ENCODE measurements at regions not wholly inside any gene's neighbourhood (a gene's known extent, or its start where the extent isn't known, plus 50 kb on each side); places are given as distances from the start of the nearest gene placed in this dataset.
"Not testable (repeated sequence)": the region's sequence is repeated elsewhere in the genome, so short reads cannot be mapped to it uniquely, and the experiment has no call there.

GRCh38 chr4:92012899-92013867 is 290.6 kb upstream of the GRID2 start:
- H3K27ac Mint-ChIP-seq: no peak overlapping the region
- H3K4me1 Mint-ChIP-seq (ENCODE audit: low read depth): no peaks in the 10 kb centered on the region
- H3K9me3 Mint-ChIP-seq: peaks cover 8% of the 10 kb centered on the region
- CTCF ChIA-PET: no interaction called here
- DNase-seq: no peak
- POLR2A ChIA-PET: no interaction called here
- TF ChIP-seq CTCF (IDR thresholded peaks at IDR 0.05): no peak
- no peaks in the 10 kb centered on the region for H3K36me3 Mint-ChIP-seq (ENCODE audit: low read depth)
- ATAC-seq: no peak
- H3K27me3 Mint-ChIP-seq: no peaks in the 10 kb centered on the region
- H3K4me3 Mint-ChIP-seq: no peak overlapping the region
- intact Hi-C loops (cut with micrococcal nuclease): no loop called here

GRCh38 chr4:92014067-92014466 is 289.7 kb upstream of the GRID2 start:
- H3K4me3 Mint-ChIP-seq: no peak overlapping the region
- ChIA-PET CTCF (no interaction called here), POLR2A (no interaction called here)
- H3K4me1 Mint-ChIP-seq (ENCODE audit: low read depth): no peaks in the 10 kb centered on the region
- DNase-seq (no peak), ATAC-seq (no peak)
- no peak overlapping the region for H3K27ac Mint-ChIP-seq
- H3K9me3 Mint-ChIP-seq: peaks cover 8% of the 10 kb centered on the region
- intact Hi-C loops (cut with micrococcal nuclease): no loop called here
- no peak for TF ChIP-seq CTCF (IDR thresholded peaks at IDR 0.05)
- no peaks in the 10 kb centered on the region for H3K27me3 Mint-ChIP-seq
- H3K36me3 Mint-ChIP-seq (ENCODE audit: low read depth): no peaks in the 10 kb centered on the region

- ATAC-seq (no peak), DNase-seq (no peak)
- H3K27ac Mint-ChIP-seq: no peak overlapping the region
- CTCF ChIA-PET: no interaction called here
- no peaks in the 10 kb centered on the region for H3K27me3 Mint-ChIP-seq
- H3K9me3 Mint-ChIP-seq: no peaks in the 10 kb centered on the region
- H3K4me3 Mint-ChIP-seq: no peak overlapping the region
- intact Hi-C loops (cut with micrococcal nuclease): no loop called here
- no peaks in the 10 kb centered on the region for H3K36me3 Mint-ChIP-seq (ENCODE audit: low read depth)
- no peaks in the 10 kb centered on the region for H3K4me1 Mint-ChIP-seq (ENCODE audit: low read depth)
- TF ChIP-seq CTCF (IDR thresholded peaks at IDR 0.05): no peak
- POLR2A ChIA-PET: no interaction called here
Measured at GRCh38 chr4:92021203-92021602, 282.6 kb upstream of the GRID2 start.

- POLR2A ChIA-PET: no interaction called here
- Mint-ChIP-seq H3K27ac (no peak overlapping the region), H3K27me3 (no peaks in the 10 kb centered on the region), H3K36me3 (ENCODE audit: low read depth) (no peaks in the 10 kb centered on the region), H3K4me1 (ENCODE audit: low read depth) (no peaks in the 10 kb centered on the region), H3K9me3 (no peaks in the 10 kb centered on the region), H3K4me3 (no peak overlapping the region)
- ATAC-seq (no peak), DNase-seq (no peak)
- intact Hi-C loops (cut with micrococcal nuclease): no loop called here
- CTCF ChIA-PET: no interaction called here
- TF ChIP-seq CTCF (IDR thresholded peaks at IDR 0.05): no peak
Measured at GRCh38 chr4:92021788-92022187, 282.0 kb upstream of the GRID2 start.

- H3K9me3 Mint-ChIP-seq; POLR2A ChIA-PET; CTCF ChIA-PET; DNase-seq; H3K4me3 Mint-ChIP-seq; H3K27me3 Mint-ChIP-seq; H3K27ac Mint-ChIP-seq; H3K4me1 Mint-ChIP-seq (ENCODE audit: low read depth); H3K36me3 Mint-ChIP-seq (ENCODE audit: low read depth); ATAC-seq; intact Hi-C loops (cut with micrococcal nuclease): not testable (repeated sequence)
Measured at GRCh38 chr4:92028830-92029229, 274.9 kb upstream of the GRID2 start.
